ENCODE measurements at regions not wholly inside any gene's neighbourhood (a gene's known extent, or its start where the extent isn't known, plus 50 kb on each side); places are given as distances from the start of the nearest gene placed in this dataset.

- no peak for ATAC-seq
- Histone ChIP-seq H3K4me1 (ENCODE audit: low read depth) (peaks cover 25% of the 10 kb centered on the region), H3K36me3 (ENCODE audit: low read depth) (no peaks in the 10 kb centered on the region), H3K9me3 (no peaks in the 10 kb centered on the region), H3K4me3 (no peak overlapping the region)
- peak in 1 of 3 donors; percentile 38 for DNase-seq
- TF ChIP-seq CTCF (IDR thresholded peaks at IDR 0.05): no peak
- intact Hi-C loops (cut with DNase I, micrococcal nuclease): no loop called here
Measured at GRCh38 chr1:10938741-10939417, 73.6 kb upstream of the TARDBP start.

GRCh38 chr1:10939654-10940450 is 72.6 kb upstream of the TARDBP start:
- H3K36me3 ChIP-seq (ENCODE audit: low read depth): no peaks in the 10 kb centered on the region
- DNase-seq (peak in 1 of 3 donors; percentile 43), ATAC-seq (no peak)
- TF ChIP-seq CTCF (IDR thresholded peaks at IDR 0.05): no peak
- intact Hi-C loops (cut with DNase I, micrococcal nuclease): no loop called here
- H3K4me1 ChIP-seq (ENCODE audit: low read depth): peaks cover 32% of the 10 kb centered on the region
- no peaks in the 10 kb centered on the region for H3K9me3 ChIP-seq
- no peak overlapping the region for H3K4me3 ChIP-seq

- Histone ChIP-seq H3K4me3 (no peak overlapping the region), H3K9me3 (no peaks in the 10 kb centered on the region), H3K4me1 (ENCODE audit: low read depth) (peaks cover 29% of the 10 kb centered on the region), H3K36me3 (ENCODE audit: low read depth) (no peaks in the 10 kb centered on the region)
- no peak for TF ChIP-seq CTCF (IDR thresholded peaks at IDR 0.05)
- ATAC-seq (no peak), DNase-seq (peak in 1 of 3 donors; percentile 27)
- intact Hi-C loops (cut with DNase I, micrococcal nuclease): no loop called here
Measured at GRCh38 chr1:10940451-10940804, 72.0 kb upstream of the TARDBP start.

GRCh38 chr1:10940838-10941237 is 71.6 kb upstream of the TARDBP start:
- DNase-seq: peak in 1 of 3 donors; percentile 19
- Histone ChIP-seq H3K4me3 (no peak overlapping the region), H3K9me3 (no peaks in the 10 kb centered on the region), H3K36me3 (ENCODE audit: low read depth) (no peaks in the 10 kb centered on the region), H3K4me1 (ENCODE audit: low read depth) (peaks cover 29% of the 10 kb centered on the region)
- intact Hi-C loops (cut with DNase I, micrococcal nuclease): no loop called here
- no peak for TF ChIP-seq CTCF (IDR thresholded peaks at IDR 0.05)
- ATAC-seq: no peak

DNA sequence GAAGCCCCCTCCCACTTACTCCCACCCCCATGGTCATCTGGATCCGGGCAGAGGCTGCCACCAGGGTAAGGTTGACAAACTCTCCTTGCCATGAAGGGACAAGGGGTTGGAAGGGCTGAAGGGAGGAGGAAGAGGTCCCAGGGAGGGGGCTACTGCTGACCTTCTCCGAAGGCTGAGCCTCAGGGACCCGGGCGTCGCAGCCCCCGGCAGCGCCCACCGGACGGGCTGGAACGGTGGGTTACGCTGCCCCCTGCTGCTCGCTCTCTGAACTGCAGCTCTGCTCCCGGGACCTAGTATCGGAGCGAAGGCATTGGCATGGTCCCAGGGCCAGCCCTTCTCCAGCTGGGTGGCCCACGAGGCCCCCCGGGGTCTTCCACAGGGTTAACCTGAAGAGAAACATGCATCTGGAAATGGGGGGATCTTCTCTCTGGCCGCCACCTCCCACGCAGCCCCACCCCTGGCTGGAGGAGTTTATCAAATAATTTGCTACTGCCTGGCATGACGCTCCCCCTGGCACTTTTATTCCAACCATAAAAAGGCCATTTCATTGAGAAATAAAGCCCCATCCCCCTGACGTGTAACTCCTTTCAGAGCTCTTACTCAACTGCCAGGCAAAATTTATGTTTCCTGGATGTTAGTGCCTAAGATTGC is 70.4 kb upstream of the TARDBP start:
- Histone ChIP-seq H3K4me3 (no peak overlapping the region), H3K9me3 (no peaks in the 10 kb centered on the region), H3K4me1 (ENCODE audit: low read depth) (peaks cover 29% of the 10 kb centered on the region), H3K36me3 (ENCODE audit: low read depth) (no peaks in the 10 kb centered on the region)
- ATAC-seq (peak; percentile 61), DNase-seq (peak; percentile 67 to 81 (median 76))
- intact Hi-C loops (cut with DNase I, micrococcal nuclease): no loop called here
- TF ChIP-seq CTCF (IDR thresholded peaks at IDR 0.05): peak; percentile 96

All from mucosa of descending colon (tissue), 3 donors.